ENCODE measurements at regions not wholly inside any gene's neighbourhood (a gene's known extent, or its start where the extent isn't known, plus 50 kb on each side); places are given as distances from the start of the nearest gene placed in this dataset.

- DNase-seq (ENCODE audit: low read depth, low spot score): no peak
- in situ Hi-C loops (cut with HindIII; ENCODE audit: low pct_unique_long_range_greater_than_20kb, low sequenced_read_pairs): no loop called here
These were observed 153.0 kb downstream of the UXS1 start for GRCh38 chr2:106041150-106041549.

GRCh38 chr2:106039634-106040315 is 154.3 kb downstream of the UXS1 start:
- in situ Hi-C loops (cut with HindIII; ENCODE audit: low pct_unique_long_range_greater_than_20kb, low sequenced_read_pairs): no loop called here
- no peak for DNase-seq (ENCODE audit: low read depth, low spot score)

- DNase-seq (ENCODE audit: low read depth, low spot score): no peak
- in situ Hi-C loops (cut with HindIII; ENCODE audit: low pct_unique_long_range_greater_than_20kb, low sequenced_read_pairs): no loop called here
These were observed 155.3 kb downstream of the UXS1 start for GRCh38 chr2:106038601-106039375.

- no peak for DNase-seq (ENCODE audit: low read depth, low spot score)
These were observed 156.2 kb downstream of the UXS1 start for GRCh38 chr2:106037932-106038331.

GRCh38 chr2:106037262-106037661 is 156.8 kb downstream of the UXS1 start:
- no peak for DNase-seq (ENCODE audit: low read depth, low spot score)
- in situ Hi-C loops (cut with HindIII; ENCODE audit: low pct_unique_long_range_greater_than_20kb, low sequenced_read_pairs): no loop called here

More at GRCh38 chr2:106037932-106038331, 156.2 kb downstream of the UXS1 start:
- in situ Hi-C loops (cut with HindIII; ENCODE audit: low pct_unique_long_range_greater_than_20kb, low sequenced_read_pairs): no loop called here

- in situ Hi-C loops (cut with HindIII; ENCODE audit: low pct_unique_long_range_greater_than_20kb, low sequenced_read_pairs): no loop called here
- no peak for DNase-seq (ENCODE audit: low read depth, low spot score)
These were observed 159.8 kb downstream of the UXS1 start for GRCh38 chr2:106034325-106034724.

- in situ Hi-C loops (cut with HindIII; ENCODE audit: low pct_unique_long_range_greater_than_20kb, low sequenced_read_pairs): no loop called here
- no peak for DNase-seq (ENCODE audit: low read depth, low spot score)
These were observed 161.4 kb downstream of the UXS1 start for GRCh38 chr2:106032676-106033075.

GRCh38 chr2:106030287-106031268 is 163.5 kb downstream of the UXS1 start:
- no peak for DNase-seq (ENCODE audit: low read depth, low spot score)
- in situ Hi-C loops (cut with HindIII; ENCODE audit: low pct_unique_long_range_greater_than_20kb, low sequenced_read_pairs): no loop called here

GRCh38 chr2:106028192-106028591 is 165.9 kb downstream of the UXS1 start:
- no peak for DNase-seq (ENCODE audit: low read depth, low spot score)
- in situ Hi-C loops (cut with HindIII; ENCODE audit: low pct_unique_long_range_greater_than_20kb, low sequenced_read_pairs): no loop called here

- in situ Hi-C loops (cut with HindIII; ENCODE audit: low pct_unique_long_range_greater_than_20kb, low sequenced_read_pairs): no loop called here
- no peak for DNase-seq (ENCODE audit: low read depth, low spot score)
These were observed 167.6 kb downstream of the UXS1 start for GRCh38 chr2:106026271-106027190.

- in situ Hi-C loops (cut with HindIII; ENCODE audit: low pct_unique_long_range_greater_than_20kb, low sequenced_read_pairs): no loop called here
- no peak for DNase-seq (ENCODE audit: low read depth, low spot score)
These were observed 168.3 kb downstream of the UXS1 start for GRCh38 chr2:106025796-106026195.

GRCh38 chr2:106021662-106022028 is 172.5 kb downstream of the UXS1 start:
- no peak for DNase-seq (ENCODE audit: low read depth, low spot score)
- in situ Hi-C loops (cut with HindIII; ENCODE audit: low pct_unique_long_range_greater_than_20kb, low sequenced_read_pairs): no loop called here

- DNase-seq (ENCODE audit: low read depth, low spot score): no peak
- in situ Hi-C loops (cut with HindIII; ENCODE audit: low pct_unique_long_range_greater_than_20kb, low sequenced_read_pairs): no loop called here
These were observed 173.1 kb downstream of the UXS1 start for GRCh38 chr2:106020821-106021661.

- no peak for DNase-seq (ENCODE audit: low read depth, low spot score)
- in situ Hi-C loops (cut with HindIII; ENCODE audit: low pct_unique_long_range_greater_than_20kb, low sequenced_read_pairs): no loop called here
These were observed 174.1 kb downstream of the UXS1 start for GRCh38 chr2:106020032-106020431.

- DNase-seq (ENCODE audit: low read depth, low spot score): no peak
- in situ Hi-C loops (cut with HindIII; ENCODE audit: low pct_unique_long_range_greater_than_20kb, low sequenced_read_pairs): no loop called here
These were observed 176.0 kb downstream of the UXS1 start for GRCh38 chr2:106018141-106018540.

GRCh38 chr2:106012591-106013347 is 181.3 kb downstream of the UXS1 start:
- in situ Hi-C loops (cut with HindIII; ENCODE audit: low pct_unique_long_range_greater_than_20kb, low sequenced_read_pairs): no loop called here
- DNase-seq (ENCODE audit: low read depth, low spot score): peak; percentile 1
